IMR-90 (cell line): ENCODE measurements at regions not wholly inside any gene's neighbourhood (a gene's known extent, or its start where the extent isn't known, plus 50 kb on each side); places are given as distances from the start of the nearest gene placed in this dataset.

Experiments used
- ATAC-seq: fragments of 200-7000 bp; cut with Tn5 transposase; 2 replicates; pipeline ENCODE4 v1.9.1; 2020; ENCODE audit warnings: low read depth, mild to moderate bottlenecking, moderate library complexity
- BruUV-seq: library from RNA; stranded (reverse); fragments of 400-500 nt; replicated peaks from 2 replicates; lab custom pipeline; 2021; lab: Mats Ljungman, UMichigan
- CTCF ChIA-PET: fragments of 300-600 bp; formaldehyde crosslinking; extraction: SDS; loops from one replicate; lab custom pipeline; 2021; ENCODE audit warnings: antibody characterized with exemption; lab: Yijun Ruan, JAX
- POLR2A ChIA-PET: fragments of 300-600 bp; sonication (Branson Sonifier 250); formaldehyde crosslinking; loops from one replicate; lab custom pipeline; 2022; ENCODE audit warnings: antibody characterized with exemption; ENCODE audit not compliant: unreplicated experiment; lab: Charles Lee
- DNase-seq: peaks from one replicate; pipeline ENCODE4 v3.0.0; 2013
- H2AFZ ChIP-seq: replicated peaks from 2 replicates; pipeline ENCODE3; 2013; ENCODE audit warnings: low read length, mild to moderate bottlenecking; ENCODE audit not compliant: poor library complexity
- H2AK5ac ChIP-seq: 2 replicates; pipeline ENCODE4 v1.6.1; 2013; ENCODE audit warnings: low read depth, low read length, inconsistent platforms
- H2AK9ac ChIP-seq: replicated peaks from 2 replicates; pipeline ENCODE3; 2013; ENCODE audit warnings: mild to moderate bottlenecking, low read depth, low read length, moderate library complexity; ENCODE audit not compliant: poor library complexity
- H2BK120ac ChIP-seq: 2 replicates; pipeline ENCODE4 v1.6.1; 2013; ENCODE audit warnings: low read depth, low read length, inconsistent platforms
- H2BK15ac ChIP-seq: 3 replicates; pipeline ENCODE4 v1.6.1; 2013; ENCODE audit warnings: low read depth, low read length, inconsistent platforms
- H2BK20ac ChIP-seq: 2 replicates; pipeline ENCODE4 v1.6.1; 2013; ENCODE audit warnings: low read depth, mild to moderate bottlenecking, inconsistent platforms, low read length, moderate library complexity
- H2BK5ac ChIP-seq: 2 replicates; pipeline ENCODE4 v1.6.1; 2013; ENCODE audit warnings: mild to moderate bottlenecking, low read depth, low read length, inconsistent platforms; ENCODE audit not compliant: poor library complexity, severe bottlenecking
- H3K14ac ChIP-seq: replicated peaks from 2 replicates; pipeline ENCODE4 v1.6.1; 2013; ENCODE audit warnings: low read depth, low read length, inconsistent platforms
- H3K18ac ChIP-seq: 2 replicates; pipeline ENCODE4 v1.6.1; 2013; ENCODE audit warnings: low read depth, low read length, control low read depth
- H3K23ac ChIP-seq: 2 replicates; pipeline ENCODE4 v1.6.1; 2013; ENCODE audit warnings: low read depth, low read length, inconsistent platforms
- H3K27ac ChIP-seq: 2 replicates; pipeline ENCODE4 v1.5.1; 2013; ENCODE audit warnings: mild to moderate bottlenecking, control low read depth, low read length; ENCODE audit not compliant: insufficient read depth
- H3K27me3 ChIP-seq: 2 replicates; pipeline ENCODE4 v1.6.1; 2013; ENCODE audit warnings: low read length; ENCODE audit not compliant: control insufficient read depth, insufficient read depth
- H3K36me3 ChIP-seq: 2 replicates; pipeline ENCODE4 v1.6.1; 2013; ENCODE audit warnings: low read length, mixed read lengths; ENCODE audit not compliant: control insufficient read depth, insufficient read depth
- H3K4ac ChIP-seq: 2 replicates; pipeline ENCODE4 v1.6.1; 2013; ENCODE audit warnings: low read depth, low read length, inconsistent platforms
- H3K4me1 ChIP-seq: 2 replicates; pipeline ENCODE4 v1.6.1; 2013; ENCODE audit warnings: low read length, mixed read lengths; ENCODE audit not compliant: control insufficient read depth, insufficient read depth
- H3K4me2 ChIP-seq: 2 replicates; pipeline ENCODE4 v1.6.1; 2013; ENCODE audit warnings: low read depth, mild to moderate bottlenecking, control low read depth, low read length, moderate library complexity
- H3K4me3 ChIP-seq: 2 replicates; pipeline ENCODE4 v1.5.1; 2013; ENCODE audit warnings: low read depth, mild to moderate bottlenecking, control low read depth, low read length, moderate library complexity; ENCODE audit not compliant: insufficient read depth
- H3K56ac ChIP-seq: 2 replicates; pipeline ENCODE4 v1.6.1; 2013; ENCODE audit warnings: low read length, inconsistent platforms; ENCODE audit not compliant: insufficient read depth; ENCODE audit errors: extremely low read depth
- H3K79me1 ChIP-seq, 2 experiments: 2 replicates each; pipeline ENCODE4 v1.6.1; 2013; ENCODE audit warnings: low read length in 2 of 2, inconsistent platforms in 1 of 2, low read depth in 1 of 2
- H3K9ac ChIP-seq: 2 replicates; pipeline ENCODE4 v1.6.1; 2013; ENCODE audit warnings: low read depth, low read length, control low read depth
- H3K9me1 ChIP-seq: 2 replicates; pipeline ENCODE4 v1.6.1; 2013; ENCODE audit warnings: low read length, inconsistent platforms; ENCODE audit not compliant: insufficient read depth
- H3K9me3 ChIP-seq: 2 replicates; pipeline ENCODE4 v1.6.1; 2013; ENCODE audit warnings: low read length; ENCODE audit not compliant: control insufficient read depth, insufficient read depth
- H4K20me1 ChIP-seq: 2 replicates; pipeline ENCODE4 v1.6.1; 2013; ENCODE audit warnings: low read length, inconsistent platforms; ENCODE audit not compliant: insufficient read depth
- H4K5ac ChIP-seq: 2 replicates; pipeline ENCODE4 v1.6.1; 2013; ENCODE audit warnings: mild to moderate bottlenecking, low read depth, low read length, control low read depth
- H4K8ac ChIP-seq, 2 experiments: 2 replicates each; pipeline ENCODE4 v1.6.1; 2013; ENCODE audit warnings: low read depth in 2 of 2, low read length in 2 of 2, control low read depth in 1 of 2, inconsistent platforms in 1 of 2
- H4K91ac ChIP-seq: 2 replicates; pipeline ENCODE4 v1.6.1; 2013; ENCODE audit warnings: low read depth, low read length, inconsistent platforms; ENCODE audit not compliant: insufficient read depth
- BHLHE40 ChIP-seq: fragments of 150-350 bp; IDR thresholded peaks from 2 replicates; pipeline ENCODE4 v1.6.1; 2016; ENCODE audit warnings: mild to moderate bottlenecking, low read depth, low read length
- MAZ ChIP-seq: IDR thresholded peaks from 2 replicates; pipeline ENCODE4 v1.6.1; 2012; ENCODE audit warnings: low read depth, mild to moderate bottlenecking, low read length, improper control_type of control experiment, moderate library complexity, borderline replicate concordance
- RAD21 ChIP-seq: IDR thresholded peaks from 2 replicates; pipeline ENCODE4 v1.6.1; 2012; ENCODE audit warnings: low read length, improper control_type of control experiment
- RCOR1 ChIP-seq: IDR thresholded peaks from 2 replicates; pipeline ENCODE4 v1.6.1; 2012; ENCODE audit warnings: mild to moderate bottlenecking, low read length, improper control_type of control experiment; ENCODE audit not compliant: insufficient replicate concordance
- SMC3 ChIP-seq: fragments of 150-350 bp; IDR thresholded peaks from 2 replicates; pipeline ENCODE4 v1.6.1; 2016; ENCODE audit warnings: low read depth, mild to moderate bottlenecking, antibody characterized with exemption, low read length, moderate library complexity
- WGBS, 2 experiments: methylation state at CpG; one replicate each; pipeline versions ENCODE4 v1.1.5 to v1.1.7; 2013; ENCODE audit warnings: missing lambda C conversion rate in 2 of 2; ENCODE audit not compliant: insufficient read length in 1 of 2; ENCODE audit errors: extremely low coverage in 2 of 2; 5-methylcytosine and 5-hydroxymethylcytosine counted together
- dilution Hi-C: fragments of 300-500 bp; cut with HindIII; formaldehyde crosslinking; loops from one replicate; pipeline ENCODE4 v1.14.3; 2018; ENCODE audit warnings: low sequenced_read_pairs; ENCODE audit not compliant: unreplicated experiment
- in situ Hi-C: fragments of 300-500 bp; cut with MboI; formaldehyde crosslinking; loops from 3 replicates; pipeline ENCODE4 v1.14.3; 2019; ENCODE audit warnings: low sequenced_read_pairs, inconsistent platforms, mixed read lengths
- intact Hi-C: fragments of 100-400 bp; cut with micrococcal nuclease; formaldehyde crosslinking; loops from 2 replicates; pipeline ENCODE4 v1.10.0; 2022
- TF ChIP-seq, protein P1 (sequence below): fragments of 150-350 bp; IDR thresholded peaks from 2 replicates; pipeline ENCODE4 v1.6.1; 2016; ENCODE audit warnings: low read depth, mild to moderate bottlenecking, low read length, moderate library complexity, borderline replicate concordance

- in situ Hi-C loops (no loop called here), dilution Hi-C loops (no loop called here), intact Hi-C loops (no loop called here)
- Histone ChIP-seq H2AK5ac (no peak overlapping the region), H3K4me1 (no peaks in the 10 kb centered on the region), H3K4me3 (no peak overlapping the region), H2BK5ac (no peak overlapping the region), H3K56ac (no peak overlapping the region), H2BK20ac (no peak overlapping the region), H3K27ac (no peak overlapping the region), H2BK120ac (no peak overlapping the region), H4K8ac (no peak overlapping the region), H3K23ac (no peak overlapping the region), H3K79me1 (no peaks in the 10 kb centered on the region), H4K20me1 (no peaks in the 10 kb centered on the region), H3K4ac (no peak overlapping the region), H3K14ac (no peak overlapping the region), H2BK15ac (no peak overlapping the region), H3K9me3 (peaks cover 3% of the 10 kb centered on the region; the same call in 1 of the 2 replicates), H3K18ac (no peak overlapping the region), H4K5ac (no peak overlapping the region), H3K4me2 (no peak overlapping the region), H2AK9ac (no peak overlapping the region), H3K9me1 (no peaks in the 10 kb centered on the region), H3K36me3 (no peaks in the 10 kb centered on the region), H4K91ac (no peak overlapping the region), H3K27me3 (no peaks in the 10 kb centered on the region), H3K9ac (no peak overlapping the region), H2AFZ (no peak overlapping the region)
- ChIA-PET POLR2A (no interaction called here), CTCF (no interaction called here)
- DNase-seq (no peak), ATAC-seq (no peak)
- no CpG with 5 or more reads among the region's 2 CpGs for WGBS, 2 experiments
- BruUV-seq, result no TSS peak
- no peak for TF ChIP-seq MAZ
- TF ChIP-seq BHLHE40, result no peak
- TF ChIP-seq RAD21, result no peak
- no peak for TF ChIP-seq RCOR1
- TF ChIP-seq, protein P1, sequence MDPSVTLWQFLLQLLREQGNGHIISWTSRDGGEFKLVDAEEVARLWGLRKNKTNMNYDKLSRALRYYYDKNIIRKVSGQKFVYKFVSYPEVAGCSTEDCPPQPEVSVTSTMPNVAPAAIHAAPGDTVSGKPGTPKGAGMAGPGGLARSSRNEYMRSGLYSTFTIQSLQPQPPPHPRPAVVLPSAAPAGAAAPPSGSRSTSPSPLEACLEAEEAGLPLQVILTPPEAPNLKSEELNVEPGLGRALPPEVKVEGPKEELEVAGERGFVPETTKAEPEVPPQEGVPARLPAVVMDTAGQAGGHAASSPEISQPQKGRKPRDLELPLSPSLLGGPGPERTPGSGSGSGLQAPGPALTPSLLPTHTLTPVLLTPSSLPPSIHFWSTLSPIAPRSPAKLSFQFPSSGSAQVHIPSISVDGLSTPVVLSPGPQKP, result no peak
- TF ChIP-seq SMC3, result no peak
These were observed 718.5 kb downstream of the SMARCA1 start for GRCh38 chrX:128804828-128805227.
